ENCODE measurements at regions not wholly inside any gene's neighbourhood (a gene's known extent, or its start where the extent isn't known, plus 50 kb on each side); places are given as distances from the start of the nearest gene placed in this dataset.
"Not testable (repeated sequence)": the region's sequence is repeated elsewhere in the genome, so short reads cannot be mapped to it uniquely, and the experiment has no call there.

DNA sequence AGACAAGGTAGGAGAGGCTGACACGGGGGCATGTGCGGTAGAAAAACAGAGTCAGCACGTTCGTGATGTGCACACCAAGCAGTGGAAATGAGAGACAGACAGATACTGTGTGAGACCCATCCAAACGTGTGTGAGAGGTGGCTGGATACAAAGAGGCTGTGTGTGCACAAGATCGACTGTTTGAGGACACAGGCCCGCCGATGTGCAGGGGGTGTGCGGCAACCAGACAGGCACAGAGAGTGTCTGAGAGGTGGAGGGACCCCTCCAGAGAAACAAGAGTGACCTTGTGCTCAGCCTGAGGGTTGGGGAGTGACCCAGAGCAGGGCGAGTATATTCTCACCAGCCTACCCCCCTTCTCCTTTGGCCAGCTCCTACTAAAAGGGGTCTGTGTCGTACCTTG lies 97.8 kb upstream of the IPO9 start:
- intact Hi-C loops (cut with DNase I): no loop called here
- H3K27ac ChIP-seq: no peak overlapping the region
- DNase-seq (no peak), ATAC-seq (no peak)
- H3K9me3 ChIP-seq: no peaks in the 10 kb centered on the region
- no peak overlapping the region for H3K4me3 ChIP-seq
- no peaks in the 10 kb centered on the region for H3K27me3 ChIP-seq
- peaks cover 5 to 7% of the 10 kb centered on the region in 2 donors for H3K4me1 ChIP-seq
- H3K36me3 ChIP-seq: no peaks in the 10 kb centered on the region
- TF ChIP-seq, protein P1, sequence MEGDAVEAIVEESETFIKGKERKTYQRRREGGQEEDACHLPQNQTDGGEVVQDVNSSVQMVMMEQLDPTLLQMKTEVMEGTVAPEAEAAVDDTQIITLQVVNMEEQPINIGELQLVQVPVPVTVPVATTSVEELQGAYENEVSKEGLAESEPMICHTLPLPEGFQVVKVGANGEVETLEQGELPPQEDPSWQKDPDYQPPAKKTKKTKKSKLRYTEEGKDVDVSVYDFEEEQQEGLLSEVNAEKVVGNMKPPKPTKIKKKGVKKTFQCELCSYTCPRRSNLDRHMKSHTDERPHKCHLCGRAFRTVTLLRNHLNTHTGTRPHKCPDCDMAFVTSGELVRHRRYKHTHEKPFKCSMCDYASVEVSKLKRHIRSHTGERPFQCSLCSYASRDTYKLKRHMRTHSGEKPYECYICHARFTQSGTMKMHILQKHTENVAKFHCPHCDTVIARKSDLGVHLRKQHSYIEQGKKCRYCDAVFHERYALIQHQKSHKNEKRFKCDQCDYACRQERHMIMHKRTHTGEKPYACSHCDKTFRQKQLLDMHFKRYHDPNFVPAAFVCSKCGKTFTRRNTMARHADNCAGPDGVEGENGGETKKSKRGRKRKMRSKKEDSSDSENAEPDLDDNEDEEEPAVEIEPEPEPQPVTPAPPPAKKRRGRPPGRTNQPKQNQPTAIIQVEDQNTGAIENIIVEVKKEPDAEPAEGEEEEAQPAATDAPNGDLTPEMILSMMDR (IDR thresholded peaks at IDR 0.05): no peak

DNA sequence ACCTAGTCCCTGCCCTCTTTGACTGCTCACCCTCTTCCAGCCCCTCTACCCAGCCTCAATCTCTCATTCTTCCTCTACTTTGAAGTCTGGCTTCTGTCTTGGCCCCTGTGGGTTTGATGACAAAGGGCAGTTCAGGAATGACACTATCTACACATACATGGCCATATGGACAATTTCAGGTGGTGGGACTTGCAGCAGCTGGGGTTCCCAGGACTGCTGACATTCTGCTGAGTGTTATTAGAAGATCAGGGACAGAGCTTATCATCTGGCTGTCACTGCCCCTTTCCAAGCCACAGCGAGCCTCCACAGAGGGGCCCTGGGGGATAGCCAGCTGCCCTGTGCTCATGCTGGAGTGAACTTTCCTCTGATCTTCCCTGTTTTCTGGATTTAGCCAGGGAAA lies 97.4 kb upstream of the IPO9 start:
- Histone ChIP-seq H3K4me1 (peaks cover 5 to 7% of the 10 kb centered on the region in 2 donors), H3K36me3 (no peaks in the 10 kb centered on the region), H3K27ac (no peak overlapping the region), H3K27me3 (no peaks in the 10 kb centered on the region), H3K9me3 (no peaks in the 10 kb centered on the region), H3K4me3 (no peak overlapping the region)
- intact Hi-C loops (cut with DNase I): no loop called here
- no peak for DNase-seq
- TF ChIP-seq, protein P1 (IDR thresholded peaks at IDR 0.05): no peak
- no peak for ATAC-seq

DNA sequence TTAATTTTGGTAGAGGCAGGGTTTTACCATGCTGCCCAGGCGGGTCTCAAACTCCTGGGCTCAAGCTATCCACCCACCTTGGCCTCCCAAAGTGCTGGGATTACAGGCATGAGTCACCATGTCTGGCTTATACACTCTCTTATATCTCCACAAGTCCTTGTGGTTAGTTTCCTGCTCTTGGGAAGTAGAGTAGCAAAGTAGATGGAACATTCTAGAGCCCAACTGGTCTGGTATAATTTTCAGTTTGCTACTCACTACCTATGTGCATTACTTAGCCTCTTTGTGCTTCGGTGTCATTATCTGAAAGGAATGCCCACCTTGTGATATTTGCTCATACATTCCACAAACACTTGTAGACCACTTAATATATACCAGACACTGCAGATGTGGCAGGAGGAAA lies 96.6 kb upstream of the IPO9 start:
- Histone ChIP-seq H3K27ac (no peak overlapping the region), H3K4me1 (peaks cover 2 to 11% of the 10 kb centered on the region in 2 donors), H3K9me3 (no peaks in the 10 kb centered on the region), H3K27me3 (no peaks in the 10 kb centered on the region), H3K36me3 (no peaks in the 10 kb centered on the region), H3K4me3 (no peak overlapping the region)
- intact Hi-C loops (cut with DNase I): no loop called here
- DNase-seq (no peak), ATAC-seq (peak; percentile 70)
- TF ChIP-seq, protein P1 (IDR thresholded peaks at IDR 0.05): no peak

DNA sequence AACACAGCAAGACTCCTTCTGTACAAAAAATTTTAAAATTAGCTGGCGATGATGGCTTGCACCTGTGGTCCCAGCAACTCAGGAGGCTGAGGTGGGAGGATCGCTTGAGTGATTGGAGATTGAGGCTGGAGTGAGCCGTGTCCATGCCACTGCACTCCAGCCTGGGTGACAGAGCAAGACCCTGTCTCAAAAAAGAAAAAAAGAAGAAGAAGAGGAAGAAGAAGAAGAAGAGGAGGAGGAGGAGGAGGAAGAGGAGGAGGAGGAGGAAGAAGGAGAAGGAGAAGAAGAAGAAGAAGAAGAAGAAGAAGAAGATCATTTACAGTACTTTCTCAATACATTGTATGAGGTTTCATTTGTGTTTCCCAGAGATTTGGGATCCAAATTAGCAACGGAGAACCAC lies 94.7 kb upstream of the IPO9 start:
- H3K27ac ChIP-seq; H3K4me3 ChIP-seq; ATAC-seq; H3K27me3 ChIP-seq; H3K36me3 ChIP-seq; H3K9me3 ChIP-seq; DNase-seq; intact Hi-C loops (cut with DNase I): not testable (repeated sequence)
- H3K4me1 ChIP-seq: peaks cover 6 to 16% of the 10 kb centered on the region in 2 donors

DNA sequence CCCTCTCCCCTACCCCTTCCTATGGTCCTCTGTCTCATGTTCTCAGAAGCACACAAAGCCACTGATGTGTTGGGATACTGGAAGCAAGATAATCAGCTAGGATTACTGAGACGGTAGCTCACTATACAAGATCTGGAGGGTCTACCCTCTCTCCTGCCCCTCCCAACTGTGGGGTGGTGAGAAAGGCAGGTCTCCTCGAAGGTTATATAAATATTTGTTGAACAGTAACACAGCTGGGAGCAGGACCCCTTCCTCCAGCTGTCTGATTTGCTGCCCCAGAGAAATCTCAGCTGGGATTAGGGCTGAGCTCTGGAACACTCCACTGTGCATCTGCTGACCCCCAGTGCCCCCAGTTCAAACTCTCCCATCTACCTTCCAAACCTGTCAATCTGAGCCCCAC lies 94.2 kb upstream of the IPO9 start:
- no peak for ATAC-seq
- peaks cover 7 to 20% of the 10 kb centered on the region in 2 donors for H3K4me1 ChIP-seq
- TF ChIP-seq, protein P1 (IDR thresholded peaks at IDR 0.05): no peak

DNA sequence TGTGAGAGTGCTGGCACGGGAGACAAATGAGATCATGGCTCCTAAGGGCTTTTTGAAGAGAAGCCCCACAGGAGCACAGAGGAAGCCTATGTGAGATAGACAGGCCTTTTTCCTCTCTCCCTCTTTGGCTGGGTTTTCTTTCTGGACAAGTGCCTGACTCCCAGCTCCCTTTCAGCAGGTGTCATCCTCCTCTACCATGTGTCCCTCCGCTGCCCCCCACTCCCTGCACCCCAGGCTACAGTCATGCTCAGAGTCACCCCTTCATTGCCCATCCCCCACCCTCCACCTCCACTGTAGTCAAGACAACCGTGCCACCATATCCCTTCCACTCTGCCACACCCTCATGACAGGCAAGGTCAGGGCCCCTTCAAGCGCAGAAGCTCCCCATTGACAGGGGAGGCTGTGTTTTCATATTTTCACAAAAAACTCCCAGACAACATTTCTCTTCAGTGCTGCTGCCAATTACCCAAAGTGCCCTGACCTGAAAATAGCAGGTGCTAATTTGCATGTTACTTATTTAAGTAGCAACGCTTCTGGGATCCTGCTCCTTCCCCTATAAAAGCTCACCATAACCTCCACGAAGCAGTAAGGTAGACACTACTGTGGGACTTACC lies 92.1 kb upstream of the IPO9 start:
- Histone ChIP-seq H3K9me3 (no peaks in the 10 kb centered on the region), H3K4me1 (peaks cover 15 to 34% of the 10 kb centered on the region in 2 donors), H3K27me3 (peaks cover 0 to 26% of the 10 kb centered on the region in 2 donors), H3K36me3 (no peaks in the 10 kb centered on the region), H3K4me3 (no peak overlapping the region), H3K27ac (no peak overlapping the region)
- no peak for DNase-seq
- no peak for ATAC-seq
- TF ChIP-seq, protein P1 (IDR thresholded peaks at IDR 0.05): no peak
- intact Hi-C loops (cut with DNase I): no loop called here

More for the DNA sequence above, 94.2 kb upstream of the IPO9 start:
- Histone ChIP-seq H3K4me3 (no peak overlapping the region), H3K27me3 (peaks cover 0 to 11% of the 10 kb centered on the region in 2 donors), H3K9me3 (no peaks in the 10 kb centered on the region), H3K36me3 (no peaks in the 10 kb centered on the region), H3K27ac (no peak overlapping the region)
- intact Hi-C loops (cut with DNase I): no loop called here
- no peak for DNase-seq

Measured in left lung (tissue), 4 donors.